ENCODE measurements at regions not wholly inside any gene's neighbourhood (a gene's known extent, or its start where the extent isn't known, plus 50 kb on each side); places are given as distances from the start of the nearest gene placed in this dataset.

DNA sequence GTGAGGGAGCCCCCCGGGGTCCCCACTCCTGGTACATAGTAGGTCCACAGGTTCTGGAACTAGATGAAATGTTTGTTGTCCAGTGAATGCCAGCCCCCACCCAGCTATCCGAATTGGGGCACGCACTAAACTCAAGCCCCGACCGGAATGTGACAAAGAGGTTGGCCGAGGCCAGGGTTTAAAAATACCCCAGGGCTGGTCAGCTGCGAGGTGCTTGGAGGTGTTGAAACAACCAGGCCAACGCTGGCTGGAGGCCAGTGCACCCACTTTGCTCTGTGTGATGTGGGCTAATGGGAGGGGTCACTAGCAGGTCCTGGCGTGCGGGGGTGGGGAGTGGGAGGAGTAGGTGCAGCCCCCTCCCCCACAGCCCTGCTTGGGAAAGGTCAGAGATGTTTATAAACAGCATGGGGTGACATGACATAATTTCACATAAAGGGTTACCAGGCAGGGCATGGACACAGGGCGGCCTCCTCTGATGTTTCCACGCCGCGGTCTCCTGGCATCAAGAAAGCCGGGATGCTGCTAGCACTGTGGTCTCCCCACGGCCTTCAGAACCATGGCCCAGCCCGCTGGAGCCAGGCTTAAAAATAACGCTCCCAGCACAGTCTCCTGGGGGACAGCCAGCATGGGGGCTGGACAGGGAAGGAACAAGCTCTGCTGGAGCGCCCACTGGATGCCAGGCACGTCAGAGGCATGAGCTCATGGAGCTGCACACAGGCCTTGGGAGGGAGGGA is 111.2 kb upstream of the PTPN1 start:
- ATAC-seq (no peak), FAIRE-seq (no peak)

More for the DNA sequence above, 111.2 kb upstream of the PTPN1 start:
- ChIA-PET CTCF (ENCODE audit: low intra/inter-chr PET ratio) (interaction anchor here (2.2 kb wide), 1 partner anchor 61 kb away, joined by 9 read pairs; no protein-coding TSS in a partner anchor), POLR2A (interaction anchor here (0.8 kb wide), 1 partner anchor 8 kb away, joined by 3 read pairs; no protein-coding TSS in a partner anchor)
- no peak overlapping the region for H3K4me2 ChIP-seq (ENCODE audit: insufficient read depth, low read length)
- in situ Hi-C loops (cut with MboI) (no loop called here), intact Hi-C loops (cut with micrococcal nuclease) (no loop called here)
- H3K27me3 ChIP-seq (ENCODE audit: control insufficient read depth in 2 of 2, insufficient read depth in 2 of 2, low read length in 2 of 2), result 0 out of 5 replicates have a peak, but pooled peaks cover under 1% of the 10 kb centered on the region in 2 experiments
- no peaks in the 10 kb centered on the region for H3K9me3 ChIP-seq (replicated peaks; ENCODE audit: control insufficient read depth, insufficient read depth, low read depth, low read length)
- 54% methylated on average over 20 of the region's 20 CpGs for WGBS (ENCODE audit: insufficient coverage, low coverage, missing lambda C conversion rate)
- peak; percentile 87 for TF ChIP-seq EGR1 (conservative IDR thresholded peaks at IDR 0.05)
- peak; percentile 90 for TF ChIP-seq ZKSCAN1 (IDR thresholded peaks at IDR 0.05; ENCODE audit: low read depth, low read length)
- TF ChIP-seq ID3 (CRISPR knock-in tag; IDR thresholded peaks at IDR 0.05), result no peak
- TF ChIP-seq ID3 (tag; IDR thresholded peaks at IDR 0.05), result peak; percentile 81
- 0 out of 4 replicates have a peak, but pooled peaks of 1 of the 2 experiments have one; percentile 25 for TF ChIP-seq FOXK2 (conservative IDR thresholded peaks at IDR 0.05 in 1 of 2, IDR thresholded peaks at IDR 0.05 in 1 of 2; ENCODE audit: low read depth in 2 of 2)
- TF ChIP-seq ZNF436 (CRISPR knock-in tag; IDR thresholded peaks at IDR 0.05), result no peak
- no peak for TF ChIP-seq NR2C1 (IDR thresholded peaks at IDR 0.05)
- 0 out of 2 replicates have a peak, but pooled peaks have one; percentile 36 for TF ChIP-seq NR2C1 (tag; IDR thresholded peaks at IDR 0.05)
- peak; percentile 51 for TF ChIP-seq NFE2 (IDR thresholded peaks at IDR 0.05; ENCODE audit: low read depth)
- TF ChIP-seq RBM22 (IDR thresholded peaks at IDR 0.05; ENCODE audit: low read depth, low read length, poor library complexity, severe bottlenecking), result no peak
- TF ChIP-seq LARP7 (IDR thresholded peaks at IDR 0.05), result no peak
- no peak for TF ChIP-seq ARID2 (IDR thresholded peaks at IDR 0.05)
- no peak for TF ChIP-seq ZNF239 (CRISPR knock-in tag; IDR thresholded peaks at IDR 0.05)
- H3K4me1 ChIP-seq (replicated peaks in 1 of 2; ENCODE audit: control insufficient read depth in 2 of 2, insufficient read depth in 2 of 2, low read length in 2 of 2), result peaks cover 6 to 20% of the 10 kb centered on the region in 2 experiments; a peak in 4 of 5 replicates
- no peak overlapping the region for H3K27ac ChIP-seq (ENCODE audit: extremely low read depth, low read depth, low read length)
- peak in 2 of 4 experiments; percentile 29 to 41 for DNase-seq (ENCODE audit: extremely low read depth in 1 of 4, low spot score in 3 of 4)
- no peaks in the 10 kb centered on the region for H3K79me2 ChIP-seq (ENCODE audit: control insufficient read depth, insufficient read depth, low read length)
- no TSS peak for BruUV-seq (replicated peaks)
- no peak overlapping the region for H3K4me3 ChIP-seq
- no peak overlapping the region for H2AFZ ChIP-seq (ENCODE audit: low read depth, low read length)
- H4K20me1 ChIP-seq (replicated peaks; ENCODE audit: control insufficient read depth, insufficient read depth, low read length), result no peaks in the 10 kb centered on the region
- no peaks in the 10 kb centered on the region for H3K9me1 ChIP-seq (ENCODE audit: control insufficient read depth, insufficient read depth, low read length)
- no peaks in the 10 kb centered on the region for H3K36me3 ChIP-seq (ENCODE audit: control insufficient read depth, insufficient read depth, low read length)
- peak overlapping the region in 1 of 2 experiments; percentile 53; a peak in 2 of 4 replicates for H3K9ac ChIP-seq (ENCODE audit: insufficient read depth in 1 of 2, low read depth in 2 of 2, low read length in 2 of 2)

Measured in K562 (cell line).